Loucy (cell line): ENCODE measurements at regions not wholly inside any gene's neighbourhood (a gene's known extent, or its start where the extent isn't known, plus 50 kb on each side); places are given as distances from the start of the nearest gene placed in this dataset.

Source experiments
- CTCF ChIP-seq: fragments of 200-600 bp; sonication (generic); conservative IDR thresholded peaks from 2 replicates; pipeline ENCODE4 v1.5.1; 2014; ENCODE audit warnings: mild to moderate bottlenecking, antibody characterized with exemption, low read length
- EZH2phosphoT487 ChIP-seq: fragments of 200-600 bp; IDR thresholded peaks from 2 replicates; pipeline ENCODE4 v1.6.1; 2018; ENCODE audit warnings: antibody characterized with exemption, mild to moderate bottlenecking, moderate library complexity, borderline replicate concordance

GRCh38 chr2:239610457-239611221 is 209.8 kb upstream of the HDAC4 start:
- TF ChIP-seq CTCF (no peak), EZH2phosphoT487 (no peak)
